Lower leg skin (tissue), 4 donors: ENCODE measurements at regions not wholly inside any gene's neighbourhood (a gene's known extent, or its start where the extent isn't known, plus 50 kb on each side); places are given as distances from the start of the nearest gene placed in this dataset.

ENCODE experiments used
- DNase-seq, 2 donors: peaks; one replicate each; pipeline ENCODE4 v3.0.0-alpha.2; 2019; ENCODE audit warnings: low spot score in 2 of 2
- H3K4me3 ChIP-seq: fragments of 200-600 bp; sonication (generic); 2 replicates; pipeline ENCODE4 v1.5.1; 2017; ENCODE audit warnings: mild to moderate bottlenecking, low read depth; ENCODE audit not compliant: poor library complexity, severe bottlenecking
- CTCF ChIP-seq, 3 donors: fragments of 450-650 bp; IDR thresholded peaks; one replicate each; pipeline ENCODE4 v1.5.1; 2016; ENCODE audit warnings: antibody characterized with exemption in 3 of 3, mild to moderate bottlenecking in 3 of 3, moderate library complexity in 2 of 3
- POLR2A ChIP-seq, 2 donors: fragments of 450-650 bp; IDR thresholded peaks; one replicate each; pipeline ENCODE4 v1.6.1; 2016 to 2017; ENCODE audit warnings: antibody characterized with exemption in 2 of 2, mild to moderate bottlenecking in 1 of 2, moderate library complexity in 1 of 2
- WGBS, 2 donors: methylation state at CpG; one replicate each; pipeline ENCODE4 v1.1.5; 2018; 5-methylcytosine and 5-hydroxymethylcytosine counted together
- intact Hi-C: fragments of 100-400 bp; cut with DNase I; formaldehyde crosslinking; loops from one replicate; pipeline ENCODE4 v1.15.0; 2023; ENCODE audit warnings: low total_unique reads

- no peak overlapping the region for H3K4me3 ChIP-seq
- no peak for DNase-seq
- intact Hi-C loops, result no loop called here
- WGBS, 2 donors, result 77 to 78% methylated on average over 2 of the region's 2 CpGs
- no peak for TF ChIP-seq POLR2A (IDR thresholded peaks at IDR 0.05)
- no peak for TF ChIP-seq CTCF (IDR thresholded peaks at IDR 0.05)
These were observed 344.5 kb upstream of the CYRIA start for GRCh38 chr2:17010104-17010503.

GRCh38 chr2:17000184-17000482, 334.5 kb upstream of the CYRIA start:
- TF ChIP-seq POLR2A (IDR thresholded peaks at IDR 0.05) (no peak), CTCF (IDR thresholded peaks at IDR 0.05) (no peak)
- intact Hi-C loops, result no loop called here
- 43 to 57% methylated on average over 1 of the region's 1 CpG for WGBS, 2 donors
- no peak overlapping the region for H3K4me3 ChIP-seq
- no peak for DNase-seq

- intact Hi-C loops, result no loop called here
- 68% methylated on average over 6 of the region's 6 CpGs for WGBS, 2 donors
- no peak for DNase-seq
These were observed 333.9 kb upstream of the CYRIA start for GRCh38 chr2:16999347-17000183.

GRCh38 chr2:16978301-16978700, 312.7 kb upstream of the CYRIA start:
- WGBS, 2 donors, result 33 to 36% methylated on average over 1 of the region's 1 CpG
- TF ChIP-seq CTCF (IDR thresholded peaks at IDR 0.05) (no peak), POLR2A (IDR thresholded peaks at IDR 0.05) (no peak)
- H3K4me3 ChIP-seq, result no peak overlapping the region
- intact Hi-C loops, result no loop called here
- DNase-seq, result no peak

More at GRCh38 chr2:16999347-17000183, 333.9 kb upstream of the CYRIA start:
- H3K4me3 ChIP-seq, result no peak overlapping the region
- TF ChIP-seq CTCF (IDR thresholded peaks at IDR 0.05), result no peak
- TF ChIP-seq POLR2A (IDR thresholded peaks at IDR 0.05), result no peak

GRCh38 chr2:16974688-16975087, 309.1 kb upstream of the CYRIA start:
- intact Hi-C loops, result no loop called here
- DNase-seq, result no peak
- H3K4me3 ChIP-seq, result no peak overlapping the region
- no peak for TF ChIP-seq POLR2A (IDR thresholded peaks at IDR 0.05)
- no peak for TF ChIP-seq CTCF (IDR thresholded peaks at IDR 0.05)
